ENCODE measurements at regions not wholly inside any gene's neighbourhood (a gene's known extent, or its start where the extent isn't known, plus 50 kb on each side); places are given as distances from the start of the nearest gene placed in this dataset.

DNA sequence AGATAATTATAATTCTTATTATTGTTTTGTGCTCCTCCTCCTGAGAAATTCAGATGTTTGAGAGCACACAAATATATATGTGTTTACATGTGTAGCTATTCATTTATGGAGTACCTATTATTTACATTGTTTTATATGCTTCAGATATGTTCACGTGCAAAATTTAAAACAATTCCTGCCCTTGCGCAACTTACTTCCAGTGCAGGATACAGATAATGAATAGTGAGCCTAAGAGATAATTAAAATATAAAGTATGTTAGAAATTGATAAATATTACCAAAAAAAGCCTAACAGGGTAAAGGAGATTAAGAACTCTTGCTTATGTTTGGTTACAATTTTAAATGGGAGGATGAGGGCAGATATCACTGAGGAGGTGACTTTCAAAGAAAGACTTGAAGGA, 81.7 kb upstream of the DPH6 start:
- H3K4me1 ChIP-seq: peaks cover 9% of the 10 kb centered on the region
- no peaks in the 10 kb centered on the region for H3K36me3 ChIP-seq
- H3K4me3 ChIP-seq (ENCODE audit: low read depth, low read length): no peak overlapping the region

GRCh38 chr15:35629766-35630165, 83.8 kb upstream of the DPH6 start:
- no peak for DNase-seq
- H3K4me3 ChIP-seq (ENCODE audit: low read depth, low read length): no peak overlapping the region
- H3K27me3 ChIP-seq: no peaks in the 10 kb centered on the region
- TF ChIP-seq, protein P1, sequence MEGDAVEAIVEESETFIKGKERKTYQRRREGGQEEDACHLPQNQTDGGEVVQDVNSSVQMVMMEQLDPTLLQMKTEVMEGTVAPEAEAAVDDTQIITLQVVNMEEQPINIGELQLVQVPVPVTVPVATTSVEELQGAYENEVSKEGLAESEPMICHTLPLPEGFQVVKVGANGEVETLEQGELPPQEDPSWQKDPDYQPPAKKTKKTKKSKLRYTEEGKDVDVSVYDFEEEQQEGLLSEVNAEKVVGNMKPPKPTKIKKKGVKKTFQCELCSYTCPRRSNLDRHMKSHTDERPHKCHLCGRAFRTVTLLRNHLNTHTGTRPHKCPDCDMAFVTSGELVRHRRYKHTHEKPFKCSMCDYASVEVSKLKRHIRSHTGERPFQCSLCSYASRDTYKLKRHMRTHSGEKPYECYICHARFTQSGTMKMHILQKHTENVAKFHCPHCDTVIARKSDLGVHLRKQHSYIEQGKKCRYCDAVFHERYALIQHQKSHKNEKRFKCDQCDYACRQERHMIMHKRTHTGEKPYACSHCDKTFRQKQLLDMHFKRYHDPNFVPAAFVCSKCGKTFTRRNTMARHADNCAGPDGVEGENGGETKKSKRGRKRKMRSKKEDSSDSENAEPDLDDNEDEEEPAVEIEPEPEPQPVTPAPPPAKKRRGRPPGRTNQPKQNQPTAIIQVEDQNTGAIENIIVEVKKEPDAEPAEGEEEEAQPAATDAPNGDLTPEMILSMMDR (IDR thresholded peaks at IDR 0.05; ENCODE audit: low read depth, low read length): no peak
- H3K36me3 ChIP-seq: no peaks in the 10 kb centered on the region
- H3K4me1 ChIP-seq: peaks cover 11% of the 10 kb centered on the region
- H3K9me3 ChIP-seq: no peaks in the 10 kb centered on the region

More for the DNA sequence above, 81.7 kb upstream of the DPH6 start:
- Histone ChIP-seq H3K27me3 (no peaks in the 10 kb centered on the region), H3K9me3 (no peaks in the 10 kb centered on the region)
- DNase-seq: no peak
- TF ChIP-seq, protein P1 (IDR thresholded peaks at IDR 0.05; ENCODE audit: low read depth, low read length): no peak

GRCh38 chr15:35630532-35630931, 84.6 kb upstream of the DPH6 start:
- Histone ChIP-seq H3K4me1 (peaks cover 19% of the 10 kb centered on the region), H3K27me3 (no peaks in the 10 kb centered on the region), H3K4me3 (ENCODE audit: low read depth, low read length) (no peak overlapping the region), H3K9me3 (no peaks in the 10 kb centered on the region), H3K36me3 (no peaks in the 10 kb centered on the region)
- TF ChIP-seq, protein P1 (IDR thresholded peaks at IDR 0.05; ENCODE audit: low read depth, low read length): no peak
- DNase-seq: no peak

DNA sequence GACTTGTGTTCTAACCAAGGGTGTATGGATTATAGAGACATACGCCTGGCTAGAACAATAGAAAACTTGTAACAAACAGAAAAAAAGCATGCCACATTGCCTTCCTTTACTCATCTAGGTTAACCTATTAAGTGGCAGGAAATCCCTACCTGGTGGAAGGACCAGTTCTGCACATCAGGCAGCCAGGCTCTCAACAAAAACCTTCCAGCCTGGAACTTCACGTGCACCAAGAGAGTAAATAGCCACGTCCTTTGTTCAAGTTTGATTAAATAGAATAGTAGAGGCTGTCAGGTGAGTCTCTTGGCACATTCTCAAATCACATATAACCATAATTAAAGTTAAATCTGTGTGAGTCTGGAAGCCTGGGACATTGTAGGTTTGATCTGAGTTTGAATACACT, 85.0 kb upstream of the DPH6 start:
- H3K27me3 ChIP-seq: no peaks in the 10 kb centered on the region
- DNase-seq: no peak
- no peaks in the 10 kb centered on the region for H3K36me3 ChIP-seq
- H3K4me3 ChIP-seq (ENCODE audit: low read depth, low read length): no peak overlapping the region
- TF ChIP-seq, protein P1 (IDR thresholded peaks at IDR 0.05; ENCODE audit: low read depth, low read length): no peak
- no peaks in the 10 kb centered on the region for H3K9me3 ChIP-seq
- H3K4me1 ChIP-seq: peaks cover 20% of the 10 kb centered on the region

DNA sequence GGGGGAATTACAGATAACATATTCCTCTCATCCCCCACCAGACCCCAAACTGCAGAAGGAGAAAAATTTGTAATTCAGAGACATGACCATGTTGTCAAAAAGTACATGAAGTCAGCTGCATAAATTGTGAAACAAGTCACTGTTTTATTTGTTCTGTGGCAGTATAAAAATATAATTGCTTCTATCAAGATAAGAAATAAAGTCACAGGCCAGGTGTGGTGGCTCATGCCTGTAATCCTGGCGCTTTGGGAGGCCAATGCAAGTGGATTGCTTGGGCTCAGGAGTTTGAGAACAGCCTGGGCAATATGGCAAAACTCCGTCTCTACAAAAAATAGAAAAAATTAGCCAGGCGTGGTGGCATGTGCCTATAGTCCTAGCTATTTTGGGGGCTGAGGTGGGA, 87.7 kb upstream of the DPH6 start:
- Histone ChIP-seq H3K4me1 (peaks cover 11% of the 10 kb centered on the region), H3K4me3 (ENCODE audit: low read depth, low read length) (no peak overlapping the region), H3K27me3 (no peaks in the 10 kb centered on the region), H3K36me3 (no peaks in the 10 kb centered on the region), H3K9me3 (no peaks in the 10 kb centered on the region)
- TF ChIP-seq, protein P1 (IDR thresholded peaks at IDR 0.05; ENCODE audit: low read depth, low read length): no peak
- no peak for DNase-seq

GRCh38 chr15:35646790-35647189, 100.8 kb upstream of the DPH6 start:
- Histone ChIP-seq H3K4me1 (peaks cover 9% of the 10 kb centered on the region), H3K9me3 (no peaks in the 10 kb centered on the region), H3K36me3 (no peaks in the 10 kb centered on the region), H3K4me3 (ENCODE audit: low read depth, low read length) (no peak overlapping the region), H3K27me3 (no peaks in the 10 kb centered on the region; the same call in 1 of the 2 replicates)
- no peak for DNase-seq
- TF ChIP-seq, protein P1 (IDR thresholded peaks at IDR 0.05; ENCODE audit: low read depth, low read length): no peak

All from BE2C (cell line).